Small intestine (tissue), 7 donors: ENCODE measurements at regions not wholly inside any gene's neighbourhood (a gene's known extent, or its start where the extent isn't known, plus 50 kb on each side); places are given as distances from the start of the nearest gene placed in this dataset.

Experiments
- DNase-seq, 2 donors: peaks; one replicate each; pipeline versions ENCODE4 v3.0.0 to v3.0.0-alpha.2; 2013
- FAIRE-seq: peaks from 2 replicates; lab custom pipeline; 2012; peaks lifted over from hg19 to GRCh38; lab: Jason Lieb, UNC
- H3K27ac ChIP-seq, 3 donors: one replicate each; pipeline ENCODE4 v1.5.1; 2013; ENCODE audit warnings: low read length in 2 of 3, mild to moderate bottlenecking in 2 of 3, control low read depth in 1 of 3, inconsistent platforms in 1 of 3, low read depth in 1 of 3, moderate library complexity in 1 of 3
- H3K27me3 ChIP-seq, 3 donors: one replicate each; pipeline ENCODE4 v1.6.1; 2013; ENCODE audit warnings: low read length in 3 of 3, inconsistent platforms in 1 of 3; ENCODE audit not compliant: control insufficient read depth in 3 of 3, insufficient read depth in 3 of 3
- H3K36me3 ChIP-seq, 3 donors: one replicate each; pipeline ENCODE4 v1.6.1; 2013; ENCODE audit warnings: low read length in 3 of 3, inconsistent platforms in 1 of 3, low read depth in 1 of 3, mild to moderate bottlenecking in 1 of 3, moderate library complexity in 1 of 3; ENCODE audit not compliant: control insufficient read depth in 3 of 3, insufficient read depth in 2 of 3
- H3K4me1 ChIP-seq, 3 donors: one replicate each; pipeline ENCODE4 v1.6.1; 2013; ENCODE audit warnings: low read length in 2 of 3, inconsistent platforms in 1 of 3, low read depth in 1 of 3, mild to moderate bottlenecking in 1 of 3, moderate library complexity in 1 of 3; ENCODE audit not compliant: control insufficient read depth in 3 of 3, insufficient read depth in 2 of 3
- H3K4me3 ChIP-seq, 3 donors: one replicate each; pipeline ENCODE4 v1.5.1; 2013; ENCODE audit warnings: low read length in 3 of 3, control low read depth in 1 of 3, inconsistent platforms in 1 of 3, low read depth in 1 of 3, mild to moderate bottlenecking in 1 of 3, moderate library complexity in 1 of 3
- H3K9me3 ChIP-seq, 2 donors: one replicate each; pipeline ENCODE4 v1.6.1; 2013; ENCODE audit warnings: low read depth in 1 of 2, low read length in 1 of 2; ENCODE audit not compliant: control insufficient read depth in 2 of 2, insufficient read depth in 1 of 2
- WGBS, 3 donors: extraction: QIAGEN DNeasy Blood & Tissue Kit; methylation state at CpG; one replicate each; pipeline ENCODE4 v1.1.7; 2013; 5-methylcytosine and 5-hydroxymethylcytosine counted together
- donor health status: healthy with polysubstance abuse.
- donor health status: control.
- donor health status: control.
- donor health status: Bipolar disorder and iron deficiency.
- donor health status: healthy.

DNA sequence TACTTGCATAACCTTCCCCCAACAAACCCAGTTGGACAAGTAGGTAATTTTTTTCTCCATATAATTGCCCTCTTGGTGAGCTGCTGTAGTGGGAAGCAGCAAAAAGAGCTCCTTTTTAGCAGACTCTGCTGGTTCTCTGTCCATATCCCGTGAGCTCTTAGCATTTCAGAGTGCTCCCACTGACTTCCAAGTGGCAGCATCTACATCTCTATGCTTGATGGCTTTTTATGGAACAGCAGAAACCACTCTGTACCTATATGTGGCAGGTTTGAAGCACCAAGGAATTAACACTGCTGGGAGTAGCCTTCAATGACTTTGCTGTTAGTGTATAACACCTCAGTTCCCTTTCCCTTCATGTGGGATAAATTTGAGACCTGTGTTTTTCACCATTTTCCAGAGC, 168.4 kb upstream of the NHS start:
- 41 to 71% (median 54%) methylated on average over 1 of the region's 1 CpG for WGBS, 3 donors
- Histone ChIP-seq H3K27ac (no peak overlapping the region), H3K4me3 (no peak overlapping the region), H3K36me3 (no peaks in the 10 kb centered on the region), H3K27me3 (no peaks in the 10 kb centered on the region), H3K4me1 (no peaks in the 10 kb centered on the region), H3K9me3 (no peaks in the 10 kb centered on the region)
- FAIRE-seq = no peak
- no peak for DNase-seq

- Histone ChIP-seq H3K9me3 (no peaks in the 10 kb centered on the region), H3K4me1 (no peaks in the 10 kb centered on the region), H3K27me3 (no peaks in the 10 kb centered on the region), H3K27ac (no peak overlapping the region), H3K4me3 (no peak overlapping the region), H3K36me3 (no peaks in the 10 kb centered on the region)
- FAIRE-seq (no peak), DNase-seq (no peak)
- WGBS, 3 donors = 83 to 86% (median 84%) methylated on average over 4 of the region's 4 CpGs
Observed at GRCh38 chrX:17214962-17215361, 160.0 kb upstream of the NHS start.

GRCh38 chrX:17226736-17227135, 148.3 kb upstream of the NHS start:
- Histone ChIP-seq H3K27ac (no peak overlapping the region), H3K36me3 (no peaks in the 10 kb centered on the region), H3K27me3 (no peaks in the 10 kb centered on the region), H3K4me1 (no peaks in the 10 kb centered on the region), H3K9me3 (no peaks in the 10 kb centered on the region), H3K4me3 (no peak overlapping the region)
- DNase-seq (no peak), FAIRE-seq (no peak)

- 70 to 83% (median 77%) methylated on average over 5 of the region's 5 CpGs for WGBS, 3 donors
- Histone ChIP-seq H3K4me3 (no peak overlapping the region), H3K9me3 (no peaks in the 10 kb centered on the region), H3K27me3 (peaks cover 0 to 2% (median 0%) of the 10 kb centered on the region in 3 donors), H3K4me1 (no peaks in the 10 kb centered on the region), H3K36me3 (no peaks in the 10 kb centered on the region), H3K27ac (no peak overlapping the region)
- FAIRE-seq (no peak), DNase-seq (no peak)
Observed at GRCh38 chrX:17237146-17237545, 137.9 kb upstream of the NHS start.

GRCh38 chrX:17242470-17242869, 132.5 kb upstream of the NHS start:
- FAIRE-seq (peak; percentile 39), DNase-seq (peak; percentile 48 to 63)
- H3K27ac ChIP-seq = no peak overlapping the region
- H3K27me3 ChIP-seq = peaks cover 0 to 2% (median 0%) of the 10 kb centered on the region in 3 donors
- no peaks in the 10 kb centered on the region for H3K36me3 ChIP-seq
- no peaks in the 10 kb centered on the region for H3K9me3 ChIP-seq
- H3K4me1 ChIP-seq = no peaks in the 10 kb centered on the region
- WGBS, 3 donors = 12 to 20% (median 13%) methylated on average over 5 of the region's 5 CpGs
- H3K4me3 ChIP-seq = no peak overlapping the region

- 100% methylated on average over 1 of the region's 1 CpG for WGBS, 3 donors
- H3K36me3 ChIP-seq = no peaks in the 10 kb centered on the region
- FAIRE-seq (no peak), DNase-seq (no peak)
- H3K4me3 ChIP-seq = no peak overlapping the region
- H3K27me3 ChIP-seq = no peaks in the 10 kb centered on the region
- no peak overlapping the region for H3K27ac ChIP-seq
- no peaks in the 10 kb centered on the region for H3K9me3 ChIP-seq
- H3K4me1 ChIP-seq = no peaks in the 10 kb centered on the region
Observed at GRCh38 chrX:17247144-17247543, 127.9 kb upstream of the NHS start.

- DNase-seq (no peak), FAIRE-seq (no peak)
- 61 to 69% (median 66%) methylated on average over 2 of the region's 2 CpGs for WGBS, 3 donors
Observed at GRCh38 chrX:17262123-17262522, 112.9 kb upstream of the NHS start.

DNA sequence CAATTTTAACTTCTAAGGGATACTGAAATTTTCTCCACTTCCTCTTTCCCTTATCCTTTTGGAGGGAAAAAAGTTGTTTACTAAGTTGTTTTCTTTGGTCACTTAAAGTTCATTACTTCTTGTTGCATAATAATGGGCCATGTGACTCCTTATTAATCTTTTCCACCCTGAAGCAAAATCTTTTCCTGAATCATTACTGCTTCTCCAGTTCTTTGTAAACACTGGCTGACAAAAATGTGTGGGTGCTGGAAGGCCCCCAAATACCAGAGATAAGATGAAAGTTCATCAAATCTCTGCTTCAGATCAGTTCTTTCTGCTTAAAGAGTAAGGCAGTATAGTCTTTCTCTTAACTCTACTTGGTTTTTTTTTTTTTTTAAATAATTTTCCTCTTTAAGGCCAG, 108.9 kb upstream of the NHS start:
- Histone ChIP-seq H3K27me3 (no peaks in the 10 kb centered on the region), H3K4me1 (no peaks in the 10 kb centered on the region), H3K36me3 (no peaks in the 10 kb centered on the region), H3K27ac (no peak overlapping the region), H3K4me3 (no peak overlapping the region), H3K9me3 (peaks cover 0 to 6% of the 10 kb centered on the region in 2 donors)
- FAIRE-seq = no peak
- no peak for DNase-seq

More at GRCh38 chrX:17262123-17262522, 112.9 kb upstream of the NHS start:
- Histone ChIP-seq H3K27me3 (no peaks in the 10 kb centered on the region), H3K4me3 (no peak overlapping the region), H3K9me3 (peaks cover 0 to 6% of the 10 kb centered on the region in 2 donors), H3K36me3 (no peaks in the 10 kb centered on the region), H3K4me1 (no peaks in the 10 kb centered on the region), H3K27ac (no peak overlapping the region)

- no peaks in the 10 kb centered on the region for H3K27me3 ChIP-seq
- FAIRE-seq = no peak
Observed at GRCh38 chrX:17278961-17279360, 96.0 kb upstream of the NHS start.

More at GRCh38 chrX:17278961-17279360, 96.0 kb upstream of the NHS start:
- 84 to 100% (median 89%) methylated on average over 2 of the region's 2 CpGs for WGBS, 3 donors
- Histone ChIP-seq H3K9me3 (peaks cover 0 to 6% of the 10 kb centered on the region in 2 donors), H3K36me3 (no peaks in the 10 kb centered on the region), H3K27ac (no peak overlapping the region), H3K4me3 (no peak overlapping the region), H3K4me1 (no peaks in the 10 kb centered on the region)
- DNase-seq = no peak
